ENCODE measurements at regions not wholly inside any gene's neighbourhood (a gene's known extent, or its start where the extent isn't known, plus 50 kb on each side); places are given as distances from the start of the nearest gene placed in this dataset.

- no peak for DNase-seq (ENCODE audit: low read depth in 2 of 2)
These were observed 184.5 kb downstream of the CCT6B start for GRCh38 chr17:34776456-34777443.

GRCh38 chr17:34773036-34773435, 188.2 kb downstream of the CCT6B start:
- no peak for DNase-seq (ENCODE audit: low read depth in 2 of 2)

GRCh38 chr17:34771891-34772290, 189.4 kb downstream of the CCT6B start:
- no peak for DNase-seq (ENCODE audit: low read depth in 2 of 2)

- DNase-seq (ENCODE audit: low read depth in 2 of 2) = no peak
These were observed 190.7 kb downstream of the CCT6B start for GRCh38 chr17:34770586-34770985.

GRCh38 chr17:34769899-34770298, 190.5 kb downstream of the TMEM132E start:
- DNase-seq (ENCODE audit: low read depth in 2 of 2) = no peak

GRCh38 chr17:34769049-34769448, 189.7 kb downstream of the TMEM132E start:
- DNase-seq (ENCODE audit: low read depth in 2 of 2) = no peak

- no peak for DNase-seq (ENCODE audit: low read depth in 2 of 2)
These were observed 185.9 kb downstream of the TMEM132E start for GRCh38 chr17:34765291-34765690.

GRCh38 chr17:34764716-34765115, 185.3 kb downstream of the TMEM132E start:
- DNase-seq (ENCODE audit: low read depth in 2 of 2) = no peak

DNA sequence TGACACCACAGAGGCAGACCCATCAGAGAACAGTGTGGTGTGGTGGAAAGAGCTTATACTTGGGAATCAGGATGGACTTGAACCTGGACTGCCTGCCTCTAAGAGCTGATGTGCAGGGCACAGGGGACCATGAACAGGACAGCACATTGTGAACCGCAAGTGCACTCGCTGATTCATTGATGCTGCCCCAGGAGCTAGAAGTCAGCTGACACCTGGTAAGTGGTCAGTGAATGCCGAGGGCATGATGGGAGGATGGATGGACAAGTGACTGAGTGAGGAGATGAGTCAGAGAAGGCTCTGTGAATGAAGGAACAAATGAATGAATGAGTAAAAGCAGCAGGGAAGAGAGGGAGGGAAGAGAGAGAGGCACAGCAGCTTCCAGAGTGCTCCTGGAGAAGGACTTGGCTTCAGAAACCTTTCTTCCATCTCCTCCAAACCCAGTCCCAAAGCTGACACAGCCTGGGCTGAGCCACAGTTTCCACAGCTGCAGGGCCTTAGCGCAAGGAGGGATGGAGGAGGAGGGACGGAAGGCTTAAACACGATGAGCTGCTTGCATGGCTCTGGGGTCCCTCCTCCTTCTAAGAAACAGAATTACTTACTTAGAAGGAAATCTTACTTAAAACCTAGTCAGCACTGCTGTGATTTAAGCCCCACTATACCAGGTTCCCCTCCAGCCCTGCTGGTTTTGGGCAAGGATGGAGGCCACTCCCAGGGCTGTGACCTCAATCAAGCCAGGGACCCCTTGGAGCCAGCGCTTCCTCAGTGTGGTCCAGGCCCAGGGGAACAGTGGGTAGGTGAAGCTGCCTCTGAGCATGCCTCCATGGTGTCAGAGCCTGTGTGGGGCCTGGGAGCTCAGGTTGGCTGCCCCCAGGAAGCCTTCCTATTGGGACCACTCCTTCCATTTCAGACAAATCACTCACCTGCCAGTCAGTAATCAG, 184.6 kb downstream of the TMEM132E start:
- no peak for DNase-seq (ENCODE audit: low read depth in 2 of 2)

- no peak for DNase-seq (ENCODE audit: low read depth in 2 of 2)
These were observed 182.7 kb downstream of the TMEM132E start for GRCh38 chr17:34762078-34762477.

DNA sequence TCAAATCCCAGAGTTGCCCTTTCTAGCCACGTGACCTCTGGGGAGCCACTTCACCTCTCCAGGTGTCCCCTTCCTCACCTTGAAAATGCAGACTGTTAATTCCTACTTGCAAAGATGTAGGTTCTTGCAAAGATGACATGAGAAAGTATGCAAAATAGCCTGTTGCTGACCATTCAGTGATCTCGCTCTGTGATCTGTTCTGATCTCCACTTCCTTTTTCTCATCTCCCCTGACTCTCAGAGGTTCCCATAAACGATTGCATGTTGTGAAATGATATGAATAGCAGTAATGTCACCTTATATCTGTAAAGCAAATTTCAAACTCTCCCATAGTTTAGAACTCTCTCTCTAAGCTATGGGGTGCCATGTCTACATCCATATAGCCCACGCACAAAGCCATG, 182.3 kb downstream of the TMEM132E start:
- DNase-seq (ENCODE audit: low read depth in 2 of 2) = no peak

- no peak for DNase-seq (ENCODE audit: low read depth in 2 of 2)
These were observed 181.6 kb downstream of the TMEM132E start for GRCh38 chr17:34760931-34761495.

GRCh38 chr17:34758718-34759117, 179.3 kb downstream of the TMEM132E start:
- DNase-seq (ENCODE audit: low read depth in 2 of 2) = no peak

- no peak for DNase-seq (ENCODE audit: low read depth in 2 of 2)
These were observed 178.9 kb downstream of the TMEM132E start for GRCh38 chr17:34758316-34758715.

DNA sequence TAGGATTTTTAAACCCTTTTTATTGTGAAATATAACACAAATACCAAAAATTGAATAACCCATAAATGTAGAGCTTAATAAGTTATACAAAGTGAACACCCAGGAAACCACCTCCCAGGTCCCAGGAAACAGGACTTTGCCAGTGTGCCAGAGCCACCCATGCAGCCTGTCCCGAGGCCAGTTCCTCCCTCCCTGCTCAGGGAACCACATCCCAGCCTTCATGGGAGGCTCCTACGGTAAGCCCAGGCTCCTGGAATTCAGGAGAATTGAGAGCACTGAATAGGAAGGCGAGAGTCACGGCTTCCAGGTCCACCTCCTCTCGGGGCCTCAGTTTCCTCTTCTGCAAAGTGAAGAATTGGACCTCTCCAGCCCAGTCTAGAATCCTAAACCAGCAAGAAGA, 178.2 kb downstream of the TMEM132E start:
- DNase-seq (ENCODE audit: low read depth in 2 of 2) = no peak

DNA sequence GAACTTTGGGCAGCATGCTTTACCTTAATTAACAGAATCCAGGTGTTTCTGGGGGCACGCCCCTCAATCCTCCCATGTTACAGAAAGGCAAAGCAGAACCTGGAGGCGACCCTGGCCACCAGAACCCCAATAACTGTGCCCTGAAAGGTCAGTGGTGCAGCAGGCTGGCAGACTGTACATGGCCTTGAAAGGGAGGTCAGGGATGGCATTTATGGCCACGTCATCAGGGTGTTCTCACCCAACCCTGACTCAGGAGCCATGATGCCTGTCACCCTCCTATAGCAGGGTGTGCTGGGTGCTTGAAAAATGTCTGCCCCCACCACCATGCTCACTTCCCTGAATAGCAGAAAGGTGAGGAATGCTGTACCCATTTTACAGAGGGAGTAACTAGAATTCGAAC, 177.7 kb downstream of the TMEM132E start:
- DNase-seq (ENCODE audit: low read depth in 2 of 2) = no peak

- DNase-seq (ENCODE audit: low read depth in 2 of 2) = no peak
These were observed 177.2 kb downstream of the TMEM132E start for GRCh38 chr17:34756637-34757021.

DNA sequence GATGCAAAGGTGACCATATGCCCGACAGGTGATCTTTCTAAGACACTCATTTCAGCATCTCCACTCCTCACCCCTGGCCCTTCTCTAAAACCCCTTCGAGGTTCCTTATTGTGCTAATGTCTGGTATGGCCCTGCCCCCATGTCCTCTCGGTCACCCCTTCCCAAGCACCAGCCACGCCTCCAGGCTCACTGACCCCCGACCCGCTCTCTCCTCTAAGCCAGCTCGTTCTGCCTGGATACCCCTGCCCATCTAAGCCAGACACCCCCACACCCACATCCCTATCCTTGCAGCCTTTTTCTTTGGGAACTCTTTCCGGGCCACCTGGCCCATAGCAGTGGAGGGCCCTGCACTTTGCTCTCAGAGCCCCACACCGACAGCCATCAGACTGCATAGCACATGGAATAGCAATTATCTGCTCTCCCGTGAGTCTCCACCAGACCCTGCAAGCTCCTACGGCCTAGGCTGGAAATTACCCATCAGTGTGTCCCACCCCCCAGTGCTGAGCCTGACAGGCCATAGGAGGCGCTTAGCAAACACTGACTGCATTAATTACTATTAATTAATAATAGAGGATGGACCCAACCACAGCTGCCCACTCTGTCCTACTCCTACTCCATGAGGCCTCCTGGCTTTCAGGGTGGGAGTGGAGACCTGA, 176.7 kb downstream of the TMEM132E start:
- DNase-seq (ENCODE audit: low read depth in 2 of 2) = no peak

- DNase-seq (ENCODE audit: low read depth in 2 of 2) = no peak
These were observed 176.0 kb downstream of the TMEM132E start for GRCh38 chr17:34755371-34755770.

GRCh38 chr17:34750004-34750403, 170.6 kb downstream of the TMEM132E start:
- no peak for DNase-seq (ENCODE audit: low read depth in 2 of 2)

DNA sequence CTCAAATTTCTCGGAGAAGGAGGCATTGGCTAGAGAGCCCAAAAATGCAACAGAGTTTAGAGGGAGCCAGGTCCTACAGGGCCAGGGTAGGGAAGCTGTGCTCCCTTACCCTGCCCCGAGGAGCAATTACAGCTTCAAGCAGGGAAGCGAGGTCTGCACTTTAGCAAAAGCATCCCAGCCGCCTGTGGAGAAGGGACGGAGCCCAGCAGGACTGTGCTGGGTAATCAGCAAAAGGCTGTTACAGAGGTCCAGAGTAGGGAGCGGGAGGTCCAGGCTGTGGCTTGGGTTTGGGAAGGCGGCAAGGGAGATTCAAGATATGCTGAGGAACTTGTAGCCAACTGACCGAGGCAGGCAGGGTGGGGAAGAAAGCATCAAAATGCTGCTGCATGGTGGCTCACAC, 162.6 kb downstream of the TMEM132E start:
- no peak for DNase-seq (ENCODE audit: low read depth in 2 of 2)

Data from stimulated activated CD4-positive, alpha-beta T cell treated with anti-CD3 and anti-CD28 coated beads, Interleukin-12 subunit alpha, Interleukin-12 subunit beta, amount 100 ng/mL, for 24 hours (primary cell).